ENCODE measurements at regions not wholly inside any gene's neighbourhood (a gene's known extent, or its start where the extent isn't known, plus 50 kb on each side); places are given as distances from the start of the nearest gene placed in this dataset.
A peak's percentile ranks its signal among the peaks of the same experiment; 100 is the strongest.

GRCh38 chr14:101707863-101708620 lies 53.5 kb upstream of the PPP2R5C start:
- CTCF ChIA-PET (ENCODE audit: low intra/inter-chr PET ratio) = interaction anchor here (1.6 kb wide), 1 partner anchor 253 kb away, joined by 4 read pairs; no protein-coding TSS in a partner anchor
- DNase-seq (ENCODE audit: extremely low read depth in 1 of 4, low spot score in 3 of 4) = peak in 1 of 4 experiments; percentile 31
- no peaks in the 10 kb centered on the region for H3K27me3 ChIP-seq (ENCODE audit: control insufficient read depth in 2 of 2, insufficient read depth in 2 of 2, low read length in 2 of 2)
- FAIRE-seq = no peak
- H3K9me3 ChIP-seq (replicated peaks; ENCODE audit: control insufficient read depth, insufficient read depth, low read depth, low read length) = 0 out of 2 replicates have a peak, but pooled peaks cover 2% of the 10 kb centered on the region
- H3K36me3 ChIP-seq (ENCODE audit: control insufficient read depth, insufficient read depth, low read length) = no peaks in the 10 kb centered on the region
- H3K4me3 ChIP-seq = no peak overlapping the region
- ATAC-seq = peak; percentile 1
- peak overlapping the region; percentile 59 for H3K4me2 ChIP-seq (ENCODE audit: insufficient read depth, low read length)
- H3K79me2 ChIP-seq (ENCODE audit: control insufficient read depth, insufficient read depth, low read length) = 0 out of 3 replicates have a peak, but pooled peaks cover 3% of the 10 kb centered on the region
- in situ Hi-C loops (cut with MboI) (loop anchor here (10.0 kb wide), 1 partner anchor 607 kb away; the partner anchor contains the start of gene ZNF839), intact Hi-C loops (cut with micrococcal nuclease) (loop anchor here (1.0 to 5.0 kb wide), 5 partner anchors 29 to 604 kb away; no protein-coding TSS in a partner anchor)
- WGBS (ENCODE audit: insufficient coverage, low coverage, missing lambda C conversion rate) = 56% methylated on average over 12 of the region's 12 CpGs
- H3K9me1 ChIP-seq (ENCODE audit: control insufficient read depth, insufficient read depth, low read length) = no peaks in the 10 kb centered on the region
- POLR2A ChIA-PET = interaction anchor here (1.0 to 1.5 kb wide), 3 partner anchors 55 to 239 kb away, joined by 4 to 9 read pairs (median 6); no protein-coding TSS in a partner anchor
- BruUV-seq (replicated peaks) = no TSS peak
- no peaks in the 10 kb centered on the region for H4K20me1 ChIP-seq (replicated peaks; ENCODE audit: control insufficient read depth, insufficient read depth, low read length)
- H3K9ac ChIP-seq (ENCODE audit: insufficient read depth in 1 of 2, low read depth in 2 of 2, low read length in 2 of 2) = peak overlapping the region; percentile 58 to 79; a peak in 3 of 4 replicates
- TF ChIP-seq FOXJ3 (CRISPR knock-in tag; IDR thresholded peaks at IDR 0.05) (no peak), ZNF263 (CRISPR knock-in tag; IDR thresholded peaks at IDR 0.05; ENCODE audit: borderline replicate concordance) (peak; percentile 72; the same call in 1 of the 2 replicates)
- peaks cover 41 to 56% of the 10 kb centered on the region in 2 experiments for H3K4me1 ChIP-seq (replicated peaks in 1 of 2; ENCODE audit: control insufficient read depth in 2 of 2, insufficient read depth in 2 of 2, low read length in 2 of 2)
- H2AFZ ChIP-seq (ENCODE audit: low read depth, low read length) = peak overlapping the region; percentile 71
- H3K27ac ChIP-seq (ENCODE audit: extremely low read depth, low read depth, low read length) = peak overlapping the region; percentile 99

Data from K562 (cell line).